Astrocyte (in vitro differentiated cells and primary cell): ENCODE measurements at regions not wholly inside any gene's neighbourhood (a gene's known extent, or its start where the extent isn't known, plus 50 kb on each side); places are given as distances from the start of the nearest gene placed in this dataset.
A peak's percentile ranks its signal among the peaks of the same experiment; 100 is the strongest.

Source experiments
- DNase-seq: peaks from one replicate; pipeline ENCODE4 v3.0.0-alpha.2; 2010; ENCODE audit warnings: low read depth
- FAIRE-seq: peaks from 2 replicates; lab custom pipeline; 2011; peaks lifted over from hg19 to GRCh38; lab: Jason Lieb, UNC
- H2AFZ ChIP-seq: 2 replicates; pipeline ENCODE4 v1.6.0; 2012; ENCODE audit warnings: low read depth, low read length, inconsistent platforms
- H3K27ac ChIP-seq: 2 replicates; pipeline ENCODE4 v1.5.1; 2011; ENCODE audit warnings: low read depth, low read length, inconsistent platforms
- H3K27me3 ChIP-seq: 2 replicates; pipeline ENCODE4 v1.6.0; 2011; ENCODE audit warnings: low read length, inconsistent platforms; ENCODE audit not compliant: insufficient read depth
- H3K36me3 ChIP-seq: 2 replicates; pipeline ENCODE4 v1.5.1; 2011; ENCODE audit warnings: low read length, inconsistent platforms; ENCODE audit not compliant: insufficient read depth
- H3K4me1 ChIP-seq: 2 replicates; pipeline ENCODE4 v1.5.1; 2011; ENCODE audit warnings: low read length, inconsistent platforms; ENCODE audit not compliant: insufficient read depth
- H3K4me2 ChIP-seq: 2 replicates; pipeline ENCODE4 v1.6.0; 2012; ENCODE audit warnings: low read length, inconsistent platforms
- H3K4me3 ChIP-seq: 2 replicates; pipeline ENCODE4 v1.5.1; 2011; ENCODE audit warnings: low read depth, mild to moderate bottlenecking, low read length, inconsistent platforms; ENCODE audit not compliant: insufficient read depth
- H3K79me2 ChIP-seq: 2 replicates; pipeline ENCODE4 v1.6.0; 2012; ENCODE audit warnings: mild to moderate bottlenecking, low read length, inconsistent platforms; ENCODE audit not compliant: insufficient read depth
- H3K9ac ChIP-seq: 2 replicates; pipeline ENCODE4 v1.6.0; 2012; ENCODE audit warnings: mild to moderate bottlenecking, low read length, inconsistent platforms
- H3K9me3 ChIP-seq: 2 replicates; pipeline ENCODE4 v1.5.1; 2012; ENCODE audit warnings: low read depth, mild to moderate bottlenecking, low read length, inconsistent platforms; ENCODE audit not compliant: insufficient read depth
- H4K20me1 ChIP-seq: 2 replicates; pipeline ENCODE4 v1.6.0; 2012; ENCODE audit warnings: low read length, inconsistent platforms; ENCODE audit not compliant: insufficient read depth
- H3K27ac Mint-ChIP-seq: one replicate; pipeline ENCODE4 v1.8.0; 2021; ENCODE audit warnings: mild to moderate bottlenecking, mixed read lengths; ENCODE audit not compliant: unreplicated experiment
- H3K27me3 Mint-ChIP-seq: one replicate; pipeline ENCODE4 v1.8.0; 2021; ENCODE audit warnings: low read depth, mixed read lengths; ENCODE audit not compliant: unreplicated experiment
- H3K36me3 Mint-ChIP-seq: one replicate; pipeline ENCODE4 v1.8.0; 2021; ENCODE audit warnings: low read depth, mixed read lengths; ENCODE audit not compliant: unreplicated experiment
- H3K4me1 Mint-ChIP-seq: one replicate; pipeline ENCODE4 v1.8.0; 2021; ENCODE audit warnings: low read depth, mixed read lengths; ENCODE audit not compliant: unreplicated experiment
- H3K4me3 Mint-ChIP-seq: one replicate; pipeline ENCODE4 v1.8.0; 2021; ENCODE audit warnings: mild to moderate bottlenecking, moderate library complexity, mixed read lengths; ENCODE audit not compliant: unreplicated experiment
- H3K9me3 Mint-ChIP-seq: one replicate; pipeline ENCODE4 v1.8.0; 2021; ENCODE audit warnings: mild to moderate bottlenecking, mixed read lengths; ENCODE audit not compliant: unreplicated experiment
- EZH2 ChIP-seq: IDR thresholded peaks from 2 replicates; pipeline ENCODE4 v1.6.1; 2012; ENCODE audit warnings: mild to moderate bottlenecking, low read length, inconsistent platforms; ENCODE audit not compliant: insufficient read depth
- TF ChIP-seq, protein P1 (sequence below): IDR thresholded peaks from 2 replicates; pipeline ENCODE4 v1.5.1; 2011; ENCODE audit warnings: low read depth, mild to moderate bottlenecking, inconsistent platforms, low read length, moderate library complexity; ENCODE audit not compliant: insufficient read depth

DNA sequence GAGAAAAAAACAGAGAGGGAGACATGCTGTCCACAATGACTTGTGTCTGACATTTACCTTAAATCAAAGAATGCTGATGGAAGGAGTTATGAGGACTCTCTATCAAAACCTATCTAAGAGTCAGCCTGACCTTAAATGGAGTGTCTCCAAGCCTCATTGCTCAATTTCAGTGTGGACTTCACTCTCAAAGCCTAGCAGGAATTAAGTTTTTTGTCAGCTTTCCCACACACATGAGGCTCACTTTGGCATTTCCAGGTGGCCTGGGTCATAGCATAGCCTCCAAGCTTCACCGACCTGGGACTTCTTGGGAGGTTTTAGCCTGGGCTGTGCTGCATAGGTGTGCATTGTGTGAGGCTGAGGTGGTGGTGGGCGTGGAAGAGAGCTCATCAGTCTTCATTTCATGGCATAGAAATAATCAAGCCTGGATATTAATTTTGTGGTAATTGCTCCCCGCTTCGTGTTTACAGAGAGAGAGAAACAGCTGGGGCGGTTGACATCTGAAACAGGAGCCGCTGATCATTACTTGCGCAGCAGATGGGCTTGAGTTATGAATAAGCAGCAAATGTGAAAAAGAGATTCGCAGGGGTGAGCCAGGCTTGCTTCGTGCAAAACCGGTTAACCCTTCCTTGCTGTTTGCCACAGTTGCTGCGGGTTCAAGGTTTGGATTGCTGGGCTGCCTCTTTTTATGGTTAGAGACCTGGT is 647.8 kb downstream of the INHBA start:
- Histone ChIP-seq H3K27ac (no peak overlapping the region), H2AFZ (no peak overlapping the region), H3K4me1 (no peaks in the 10 kb centered on the region), H3K9me3 (no peaks in the 10 kb centered on the region), H3K4me2 (no peak overlapping the region), H3K36me3 (no peaks in the 10 kb centered on the region), H3K27me3 (no peaks in the 10 kb centered on the region), H3K9ac (no peak overlapping the region), H4K20me1 (no peaks in the 10 kb centered on the region), H3K4me3 (no peak overlapping the region), H3K79me2 (no peaks in the 10 kb centered on the region)
- Mint-ChIP-seq H3K27ac (no peak overlapping the region), H3K27me3 (no peaks in the 10 kb centered on the region), H3K36me3 (no peaks in the 10 kb centered on the region), H3K4me3 (no peak overlapping the region), H3K4me1 (peaks cover 12% of the 10 kb centered on the region), H3K9me3 (peaks cover 21% of the 10 kb centered on the region)
- DNase-seq (no peak), FAIRE-seq (no peak)
- TF ChIP-seq, protein P1, sequence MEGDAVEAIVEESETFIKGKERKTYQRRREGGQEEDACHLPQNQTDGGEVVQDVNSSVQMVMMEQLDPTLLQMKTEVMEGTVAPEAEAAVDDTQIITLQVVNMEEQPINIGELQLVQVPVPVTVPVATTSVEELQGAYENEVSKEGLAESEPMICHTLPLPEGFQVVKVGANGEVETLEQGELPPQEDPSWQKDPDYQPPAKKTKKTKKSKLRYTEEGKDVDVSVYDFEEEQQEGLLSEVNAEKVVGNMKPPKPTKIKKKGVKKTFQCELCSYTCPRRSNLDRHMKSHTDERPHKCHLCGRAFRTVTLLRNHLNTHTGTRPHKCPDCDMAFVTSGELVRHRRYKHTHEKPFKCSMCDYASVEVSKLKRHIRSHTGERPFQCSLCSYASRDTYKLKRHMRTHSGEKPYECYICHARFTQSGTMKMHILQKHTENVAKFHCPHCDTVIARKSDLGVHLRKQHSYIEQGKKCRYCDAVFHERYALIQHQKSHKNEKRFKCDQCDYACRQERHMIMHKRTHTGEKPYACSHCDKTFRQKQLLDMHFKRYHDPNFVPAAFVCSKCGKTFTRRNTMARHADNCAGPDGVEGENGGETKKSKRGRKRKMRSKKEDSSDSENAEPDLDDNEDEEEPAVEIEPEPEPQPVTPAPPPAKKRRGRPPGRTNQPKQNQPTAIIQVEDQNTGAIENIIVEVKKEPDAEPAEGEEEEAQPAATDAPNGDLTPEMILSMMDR = no peak
- no peak for TF ChIP-seq EZH2

DNA sequence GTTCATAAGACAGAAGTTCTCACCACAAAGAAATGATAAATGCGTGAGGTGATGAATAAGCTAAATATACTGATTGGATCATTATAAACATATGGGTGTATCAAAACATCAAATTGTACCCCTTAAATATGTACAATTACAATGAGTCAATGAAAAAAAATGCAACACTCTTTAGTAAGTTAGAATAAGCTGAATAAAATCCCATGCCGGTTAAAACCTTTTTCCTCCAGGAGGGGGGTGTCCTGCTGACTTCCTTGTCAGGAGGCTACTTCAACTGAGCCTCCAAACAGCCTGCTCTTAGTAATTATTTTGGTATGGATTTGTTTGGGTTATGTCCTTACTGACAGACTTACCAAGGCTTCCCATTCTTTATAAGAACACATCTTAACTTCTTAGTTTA is 649.1 kb downstream of the INHBA start:
- TF ChIP-seq EZH2 = no peak
- TF ChIP-seq, protein P1 = no peak
- H3K9me3 Mint-ChIP-seq = peaks cover 23% of the 10 kb centered on the region
- H2AFZ ChIP-seq = no peak overlapping the region
- no peaks in the 10 kb centered on the region for H3K36me3 Mint-ChIP-seq
- H3K4me2 ChIP-seq = peak overlapping the region; percentile 1
- DNase-seq = peak; percentile 56
- no peaks in the 10 kb centered on the region for H3K9me3 ChIP-seq
- peaks cover 15% of the 10 kb centered on the region for H3K4me1 Mint-ChIP-seq
- no peaks in the 10 kb centered on the region for H3K27me3 ChIP-seq
- no peak overlapping the region for H3K4me3 ChIP-seq
- no peak overlapping the region for H3K9ac ChIP-seq
- no peaks in the 10 kb centered on the region for H3K4me1 ChIP-seq
- no peaks in the 10 kb centered on the region for H3K36me3 ChIP-seq
- no peaks in the 10 kb centered on the region for H3K79me2 ChIP-seq
- FAIRE-seq = peak; percentile 43
- no peak overlapping the region for H3K27ac Mint-ChIP-seq
- H3K27ac ChIP-seq = no peak overlapping the region
- H3K27me3 Mint-ChIP-seq = no peaks in the 10 kb centered on the region
- no peak overlapping the region for H3K4me3 Mint-ChIP-seq
- no peaks in the 10 kb centered on the region for H4K20me1 ChIP-seq

DNA sequence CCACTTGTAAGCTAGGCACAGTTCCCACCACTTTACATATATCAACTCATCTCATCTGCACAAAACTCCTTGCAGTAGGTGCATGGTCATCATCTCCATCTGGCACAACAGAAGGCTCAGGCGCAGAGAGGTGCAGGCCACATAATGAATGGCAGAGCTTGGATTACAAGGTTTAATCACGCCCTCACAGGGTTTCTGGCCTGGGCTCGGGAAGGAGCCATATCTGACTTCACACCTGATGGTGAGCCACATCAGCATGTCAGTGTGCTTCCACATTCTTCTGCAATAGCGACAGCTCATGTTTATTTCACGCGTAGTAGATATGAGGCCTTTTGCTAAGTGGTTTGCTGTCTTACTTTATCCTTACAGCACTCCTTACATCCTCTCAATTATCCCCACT is 650.2 kb downstream of the INHBA start:
- H3K9me3 ChIP-seq = no peaks in the 10 kb centered on the region
- no peaks in the 10 kb centered on the region for H3K36me3 ChIP-seq
- H3K27me3 Mint-ChIP-seq = no peaks in the 10 kb centered on the region
- peaks cover 3% of the 10 kb centered on the region for H3K4me1 ChIP-seq
- H3K4me3 Mint-ChIP-seq = no peak overlapping the region
- DNase-seq = no peak
- TF ChIP-seq EZH2 = no peak
- TF ChIP-seq, protein P1 = no peak
- H3K36me3 Mint-ChIP-seq = no peaks in the 10 kb centered on the region
- H4K20me1 ChIP-seq = no peaks in the 10 kb centered on the region
- no peak overlapping the region for H3K4me3 ChIP-seq
- H3K4me2 ChIP-seq = no peak overlapping the region
- no peak overlapping the region for H3K27ac Mint-ChIP-seq
- H3K27ac ChIP-seq = no peak overlapping the region
- H3K9me3 Mint-ChIP-seq = peaks cover 19% of the 10 kb centered on the region
- no peak overlapping the region for H2AFZ ChIP-seq
- no peak overlapping the region for H3K9ac ChIP-seq
- H3K27me3 ChIP-seq = no peaks in the 10 kb centered on the region
- FAIRE-seq = no peak
- no peaks in the 10 kb centered on the region for H3K79me2 ChIP-seq
- peaks cover 15% of the 10 kb centered on the region for H3K4me1 Mint-ChIP-seq
